ENCODE measurements at regions not wholly inside any gene's neighbourhood (a gene's known extent, or its start where the extent isn't known, plus 50 kb on each side); places are given as distances from the start of the nearest gene placed in this dataset.
"Not testable (repeated sequence)": the region's sequence is repeated elsewhere in the genome, so short reads cannot be mapped to it uniquely, and the experiment has no call there.

DNA sequence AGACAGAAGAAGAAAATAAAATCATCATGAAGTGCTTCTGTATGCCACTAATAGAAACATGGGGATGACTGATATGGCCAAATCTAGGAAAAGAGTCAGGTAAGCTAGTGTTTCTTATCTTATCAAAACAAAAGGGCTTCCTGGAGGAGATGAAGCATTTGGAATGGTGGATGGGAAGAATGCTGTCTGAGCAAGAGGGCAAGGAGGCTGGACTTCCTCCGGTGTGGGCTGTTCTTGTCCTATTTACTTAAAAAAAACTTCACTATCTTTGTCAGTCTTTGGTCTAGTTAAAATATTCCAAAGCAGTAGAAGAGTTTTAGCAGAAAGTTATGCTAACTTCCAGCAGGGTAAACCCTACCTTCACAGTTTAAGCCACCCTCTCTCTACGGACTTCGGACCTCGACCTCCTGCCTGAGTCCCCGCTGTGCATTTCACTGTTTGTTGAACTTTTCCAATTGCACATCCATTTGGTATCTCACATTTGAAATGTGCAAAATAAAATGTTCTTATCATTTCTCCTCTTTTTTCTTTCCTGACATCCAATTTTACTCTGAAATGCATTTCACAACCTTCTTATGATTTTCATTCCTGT lies 64.8 kb upstream of the TSPAN2 start (continued):
- TF ChIP-seq, protein P1, sequence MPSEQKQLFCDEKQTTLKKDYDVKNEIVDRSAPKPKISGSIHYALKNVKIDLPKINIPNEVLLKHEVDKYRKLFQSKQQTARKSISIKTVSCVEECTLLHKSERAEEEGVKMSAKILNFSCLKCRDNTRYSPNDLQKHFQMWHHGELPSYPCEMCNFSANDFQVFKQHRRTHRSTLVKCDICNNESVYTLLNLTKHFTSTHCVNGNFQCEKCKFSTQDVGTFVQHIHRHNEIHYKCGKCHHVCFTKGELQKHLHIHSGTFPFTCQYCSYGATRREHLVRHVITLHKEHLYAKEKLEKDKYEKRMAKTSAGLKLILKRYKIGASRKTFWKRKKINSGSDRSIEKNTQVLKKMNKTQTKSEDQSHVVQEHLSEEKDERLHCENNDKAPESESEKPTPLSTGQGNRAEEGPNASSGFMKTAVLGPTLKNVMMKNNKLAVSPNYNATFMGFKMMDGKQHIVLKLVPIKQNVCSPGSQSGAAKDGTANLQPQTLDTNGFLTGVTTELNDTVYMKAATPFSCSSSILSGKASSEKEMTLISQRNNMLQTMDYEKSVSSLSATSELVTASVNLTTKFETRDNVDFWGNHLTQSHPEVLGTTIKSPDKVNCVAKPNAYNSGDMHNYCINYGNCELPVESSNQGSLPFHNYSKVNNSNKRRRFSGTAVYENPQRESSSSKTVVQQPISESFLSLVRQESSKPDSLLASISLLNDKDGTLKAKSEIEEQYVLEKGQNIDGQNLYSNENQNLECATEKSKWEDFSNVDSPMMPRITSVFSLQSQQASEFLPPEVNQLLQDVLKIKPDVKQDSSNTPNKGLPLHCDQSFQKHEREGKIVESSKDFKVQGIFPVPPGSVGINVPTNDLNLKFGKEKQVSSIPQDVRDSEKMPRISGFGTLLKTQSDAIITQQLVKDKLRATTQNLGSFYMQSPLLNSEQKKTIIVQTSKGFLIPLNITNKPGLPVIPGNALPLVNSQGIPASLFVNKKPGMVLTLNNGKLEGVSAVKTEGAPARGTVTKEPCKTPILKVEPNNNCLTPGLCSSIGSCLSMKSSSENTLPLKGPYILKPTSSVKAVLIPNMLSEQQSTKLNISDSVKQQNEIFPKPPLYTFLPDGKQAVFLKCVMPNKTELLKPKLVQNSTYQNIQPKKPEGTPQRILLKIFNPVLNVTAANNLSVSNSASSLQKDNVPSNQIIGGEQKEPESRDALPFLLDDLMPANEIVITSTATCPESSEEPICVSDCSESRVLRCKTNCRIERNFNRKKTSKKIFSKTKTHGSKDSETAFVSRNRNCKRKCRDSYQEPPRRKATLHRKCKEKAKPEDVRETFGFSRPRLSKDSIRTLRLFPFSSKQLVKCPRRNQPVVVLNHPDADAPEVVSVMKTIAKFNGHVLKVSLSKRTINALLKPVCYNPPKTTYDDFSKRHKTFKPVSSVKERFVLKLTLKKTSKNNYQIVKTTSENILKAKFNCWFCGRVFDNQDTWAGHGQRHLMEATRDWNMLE (tag by site-specific recombination; conservative IDR thresholded peaks at IDR 0.05; ENCODE audit: low read depth) = no peak
- TF ChIP-seq ZNF658 (tag by site-specific recombination; IDR thresholded peaks at IDR 0.05) = no peak
- TF ChIP-seq, protein P2, sequence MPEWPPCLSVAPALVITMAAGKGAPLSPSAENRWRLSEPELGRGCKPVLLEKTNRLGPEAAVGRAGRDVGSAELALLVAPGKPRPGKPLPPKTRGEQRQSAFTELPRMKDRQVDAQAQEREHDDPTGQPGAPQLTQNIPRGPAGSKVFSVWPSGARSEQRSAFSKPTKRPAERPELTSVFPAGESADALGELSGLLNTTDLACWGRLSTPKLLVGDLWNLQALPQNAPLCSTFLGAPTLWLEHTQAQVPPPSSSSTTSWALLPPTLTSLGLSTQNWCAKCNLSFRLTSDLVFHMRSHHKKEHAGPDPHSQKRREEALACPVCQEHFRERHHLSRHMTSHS (tag by site-specific recombination; IDR thresholded peaks at IDR 0.05) = no peak
- TF ChIP-seq, protein P3, sequence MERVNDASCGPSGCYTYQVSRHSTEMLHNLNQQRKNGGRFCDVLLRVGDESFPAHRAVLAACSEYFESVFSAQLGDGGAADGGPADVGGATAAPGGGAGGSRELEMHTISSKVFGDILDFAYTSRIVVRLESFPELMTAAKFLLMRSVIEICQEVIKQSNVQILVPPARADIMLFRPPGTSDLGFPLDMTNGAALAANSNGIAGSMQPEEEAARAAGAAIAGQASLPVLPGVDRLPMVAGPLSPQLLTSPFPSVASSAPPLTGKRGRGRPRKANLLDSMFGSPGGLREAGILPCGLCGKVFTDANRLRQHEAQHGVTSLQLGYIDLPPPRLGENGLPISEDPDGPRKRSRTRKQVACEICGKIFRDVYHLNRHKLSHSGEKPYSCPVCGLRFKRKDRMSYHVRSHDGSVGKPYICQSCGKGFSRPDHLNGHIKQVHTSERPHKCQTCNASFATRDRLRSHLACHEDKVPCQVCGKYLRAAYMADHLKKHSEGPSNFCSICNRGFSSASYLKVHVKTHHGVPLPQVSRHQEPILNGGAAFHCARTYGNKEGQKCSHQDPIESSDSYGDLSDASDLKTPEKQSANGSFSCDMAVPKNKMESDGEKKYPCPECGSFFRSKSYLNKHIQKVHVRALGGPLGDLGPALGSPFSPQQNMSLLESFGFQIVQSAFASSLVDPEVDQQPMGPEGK (tag by site-specific recombination; IDR thresholded peaks at IDR 0.05) = no peak
- TF ChIP-seq ZNF530 (tag by site-specific recombination; IDR thresholded peaks at IDR 0.05; ENCODE audit: low read depth) = no peak
- TF ChIP-seq ZNF670 (tag by site-specific recombination; IDR thresholded peaks at IDR 0.05; ENCODE audit: low read depth) = no peak
- TF ChIP-seq ZNF23 (tag by site-specific recombination; IDR thresholded peaks at IDR 0.05; ENCODE audit: borderline replicate concordance) = no peak
- TF ChIP-seq ZNF510 (tag by site-specific recombination; IDR thresholded peaks at IDR 0.05; ENCODE audit: insufficient replicate concordance) = no peak
- TF ChIP-seq IKZF3 (tag by site-specific recombination; IDR thresholded peaks at IDR 0.05) = no peak
- TF ChIP-seq, protein P4, sequence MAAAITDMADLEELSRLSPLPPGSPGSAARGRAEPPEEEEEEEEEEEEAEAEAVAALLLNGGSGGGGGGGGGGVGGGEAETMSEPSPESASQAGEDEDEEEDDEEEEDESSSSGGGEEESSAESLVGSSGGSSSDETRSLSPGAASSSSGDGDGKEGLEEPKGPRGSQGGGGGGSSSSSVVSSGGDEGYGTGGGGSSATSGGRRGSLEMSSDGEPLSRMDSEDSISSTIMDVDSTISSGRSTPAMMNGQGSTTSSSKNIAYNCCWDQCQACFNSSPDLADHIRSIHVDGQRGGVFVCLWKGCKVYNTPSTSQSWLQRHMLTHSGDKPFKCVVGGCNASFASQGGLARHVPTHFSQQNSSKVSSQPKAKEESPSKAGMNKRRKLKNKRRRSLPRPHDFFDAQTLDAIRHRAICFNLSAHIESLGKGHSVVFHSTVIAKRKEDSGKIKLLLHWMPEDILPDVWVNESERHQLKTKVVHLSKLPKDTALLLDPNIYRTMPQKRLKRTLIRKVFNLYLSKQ (tag by site-specific recombination; IDR thresholded peaks at IDR 0.05; ENCODE audit: borderline replicate concordance) = no peak

DNA sequence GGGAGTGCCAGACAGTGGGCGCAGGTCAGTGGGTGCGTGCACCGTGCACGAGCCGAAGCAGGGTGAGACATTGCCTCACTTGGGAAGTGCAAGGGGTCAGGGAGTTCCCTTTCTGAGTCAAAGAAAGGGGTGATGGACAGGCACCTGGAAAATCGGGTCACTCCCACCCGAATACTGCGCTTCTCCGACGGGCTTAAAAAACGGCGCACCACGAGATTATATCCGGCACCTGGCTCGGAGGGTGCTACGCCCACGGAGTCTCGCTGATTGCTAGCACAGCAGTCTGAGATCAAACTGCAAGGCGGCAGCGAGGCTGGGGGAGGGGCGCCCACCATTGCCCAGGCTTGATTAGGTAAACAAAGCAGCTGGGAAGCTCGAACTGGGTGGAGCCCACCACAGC lies 58.6 kb upstream of the TSPAN2 start:
- TF ChIP-seq ZBTB8A (tag by site-specific recombination; IDR thresholded peaks at IDR 0.05) = peak; percentile 69
- TF ChIP-seq, protein P5, sequence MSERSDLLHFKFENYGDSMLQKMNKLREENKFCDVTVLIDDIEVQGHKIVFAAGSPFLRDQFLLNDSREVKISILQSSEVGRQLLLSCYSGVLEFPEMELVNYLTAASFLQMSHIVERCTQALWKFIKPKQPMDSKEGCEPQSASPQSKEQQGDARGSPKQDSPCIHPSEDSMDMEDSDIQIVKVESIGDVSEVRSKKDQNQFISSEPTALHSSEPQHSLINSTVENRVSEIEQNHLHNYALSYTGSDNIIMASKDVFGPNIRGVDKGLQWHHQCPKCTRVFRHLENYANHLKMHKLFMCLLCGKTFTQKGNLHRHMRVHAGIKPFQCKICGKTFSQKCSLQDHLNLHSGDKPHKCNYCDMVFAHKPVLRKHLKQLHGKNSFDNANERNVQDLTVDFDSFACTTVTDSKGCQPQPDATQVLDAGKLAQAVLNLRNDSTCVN (tag by site-specific recombination; optimal IDR thresholded peaks at IDR 0.05) = peak; percentile 46
- peak; percentile 91 for TF ChIP-seq EGR2 (tag by site-specific recombination; IDR thresholded peaks at IDR 0.05; ENCODE audit: low read depth)
- peak; percentile 45; the same call in 1 of the 2 replicates for TF ChIP-seq KLF1 (tag by site-specific recombination; IDR thresholded peaks at IDR 0.05)
- TF ChIP-seq ZBTB17 (tag by site-specific recombination; IDR thresholded peaks at IDR 0.05) = 0 out of 2 replicates have a peak, but pooled peaks have one; percentile 27
- TF ChIP-seq, protein P6, sequence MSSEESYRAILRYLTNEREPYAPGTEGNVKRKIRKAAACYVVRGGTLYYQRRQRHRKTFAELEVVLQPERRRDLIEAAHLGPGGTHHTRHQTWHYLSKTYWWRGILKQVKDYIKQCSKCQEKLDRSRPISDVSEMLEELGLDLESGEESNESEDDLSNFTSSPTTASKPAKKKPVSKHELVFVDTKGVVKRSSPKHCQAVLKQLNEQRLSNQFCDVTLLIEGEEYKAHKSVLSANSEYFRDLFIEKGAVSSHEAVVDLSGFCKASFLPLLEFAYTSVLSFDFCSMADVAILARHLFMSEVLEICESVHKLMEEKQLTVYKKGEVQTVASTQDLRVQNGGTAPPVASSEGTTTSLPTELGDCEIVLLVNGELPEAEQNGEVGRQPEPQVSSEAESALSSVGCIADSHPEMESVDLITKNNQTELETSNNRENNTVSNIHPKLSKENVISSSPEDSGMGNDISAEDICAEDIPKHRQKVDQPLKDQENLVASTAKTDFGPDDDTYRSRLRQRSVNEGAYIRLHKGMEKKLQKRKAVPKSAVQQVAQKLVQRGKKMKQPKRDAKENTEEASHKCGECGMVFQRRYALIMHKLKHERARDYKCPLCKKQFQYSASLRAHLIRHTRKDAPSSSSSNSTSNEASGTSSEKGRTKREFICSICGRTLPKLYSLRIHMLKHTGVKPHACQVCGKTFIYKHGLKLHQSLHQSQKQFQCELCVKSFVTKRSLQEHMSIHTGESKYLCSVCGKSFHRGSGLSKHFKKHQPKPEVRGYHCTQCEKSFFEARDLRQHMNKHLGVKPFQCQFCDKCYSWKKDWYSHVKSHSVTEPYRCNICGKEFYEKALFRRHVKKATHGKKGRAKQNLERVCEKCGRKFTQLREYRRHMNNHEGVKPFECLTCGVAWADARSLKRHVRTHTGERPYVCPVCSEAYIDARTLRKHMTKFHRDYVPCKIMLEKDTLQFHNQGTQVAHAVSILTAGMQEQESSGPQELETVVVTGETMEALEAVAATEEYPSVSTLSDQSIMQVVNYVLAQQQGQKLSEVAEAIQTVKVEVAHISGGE (tag by site-specific recombination; conservative IDR thresholded peaks at IDR 0.05; ENCODE audit: low read depth) = peak; percentile 73
- peak; percentile 75 for TF ChIP-seq ZFHX2 (tag by site-specific recombination; conservative IDR thresholded peaks at IDR 0.05)
- peak; percentile 49; the same call in 1 of the 2 replicates for TF ChIP-seq ZBTB48 (tag by site-specific recombination; IDR thresholded peaks at IDR 0.05)
- H3K27ac ChIP-seq (ENCODE audit: extremely low read depth, low read depth, low read length); POLR2A ChIA-PET; H3K9me3 ChIP-seq (ENCODE audit: control insufficient read depth, insufficient read depth, low read depth, low read length); H3K4me1 ChIP-seq (ENCODE audit: control insufficient read depth, insufficient read depth, low read length); H3K4me3 ChIP-seq (ENCODE audit: low read depth, low read length); H3K36me3 ChIP-seq (ENCODE audit: control insufficient read depth in 2 of 2, insufficient read depth in 1 of 2, low read length in 2 of 2): not testable (repeated sequence)
- CTCF ChIA-PET = interaction anchor here (0.7 to 1.6 kb wide), 3 partner anchors 10 to 829 kb away, joined by 3 to 6 read pairs (median 5); no protein-coding TSS in a partner anchor
